ENCODE measurements at regions not wholly inside any gene's neighbourhood (a gene's known extent, or its start where the extent isn't known, plus 50 kb on each side); places are given as distances from the start of the nearest gene placed in this dataset.

DNA sequence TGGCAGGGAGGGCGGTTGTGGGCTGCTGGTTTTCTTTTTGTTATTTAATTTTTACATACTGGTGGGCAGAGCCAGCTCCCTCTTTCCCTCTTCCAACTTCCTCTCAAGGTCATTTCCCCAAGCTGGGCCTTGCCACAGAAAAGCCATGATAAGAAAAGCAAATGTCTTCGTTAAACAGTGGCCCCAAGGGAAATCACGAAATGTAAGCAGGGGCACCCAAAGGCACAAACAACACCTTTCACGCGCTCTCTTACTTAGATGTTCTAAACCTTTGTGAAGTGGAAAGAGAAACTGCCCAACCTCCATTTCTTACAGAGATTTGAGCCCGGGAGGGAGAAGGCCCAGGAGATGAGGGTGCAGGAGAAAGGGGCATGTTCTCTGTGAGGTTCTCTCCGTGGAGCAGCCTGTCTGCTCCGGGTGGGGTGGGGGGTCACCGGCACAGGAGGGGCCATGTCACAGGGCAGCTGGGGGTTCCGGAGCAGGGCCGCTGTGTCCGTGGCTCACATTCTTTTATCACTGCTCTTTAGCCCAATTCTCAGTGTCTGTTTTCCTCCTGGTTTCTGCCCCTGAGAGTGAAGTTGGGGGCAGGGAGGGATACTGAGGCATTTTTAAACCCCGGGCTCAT is 190.7 kb upstream of the GATA6 start:
- TF ChIP-seq, protein P1, sequence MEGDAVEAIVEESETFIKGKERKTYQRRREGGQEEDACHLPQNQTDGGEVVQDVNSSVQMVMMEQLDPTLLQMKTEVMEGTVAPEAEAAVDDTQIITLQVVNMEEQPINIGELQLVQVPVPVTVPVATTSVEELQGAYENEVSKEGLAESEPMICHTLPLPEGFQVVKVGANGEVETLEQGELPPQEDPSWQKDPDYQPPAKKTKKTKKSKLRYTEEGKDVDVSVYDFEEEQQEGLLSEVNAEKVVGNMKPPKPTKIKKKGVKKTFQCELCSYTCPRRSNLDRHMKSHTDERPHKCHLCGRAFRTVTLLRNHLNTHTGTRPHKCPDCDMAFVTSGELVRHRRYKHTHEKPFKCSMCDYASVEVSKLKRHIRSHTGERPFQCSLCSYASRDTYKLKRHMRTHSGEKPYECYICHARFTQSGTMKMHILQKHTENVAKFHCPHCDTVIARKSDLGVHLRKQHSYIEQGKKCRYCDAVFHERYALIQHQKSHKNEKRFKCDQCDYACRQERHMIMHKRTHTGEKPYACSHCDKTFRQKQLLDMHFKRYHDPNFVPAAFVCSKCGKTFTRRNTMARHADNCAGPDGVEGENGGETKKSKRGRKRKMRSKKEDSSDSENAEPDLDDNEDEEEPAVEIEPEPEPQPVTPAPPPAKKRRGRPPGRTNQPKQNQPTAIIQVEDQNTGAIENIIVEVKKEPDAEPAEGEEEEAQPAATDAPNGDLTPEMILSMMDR (IDR thresholded peaks at IDR 0.05; ENCODE audit: extremely low read depth in 1 of 2, insufficient read depth in 1 of 2, low read depth in 1 of 2, low read length in 2 of 2) = no peak
- TF ChIP-seq MAX (IDR thresholded peaks at IDR 0.05; ENCODE audit: insufficient read depth, insufficient read length) = no peak

Data from endothelial cell of umbilical vein (primary cell).